PC-9 (cell line): ENCODE measurements at regions not wholly inside any gene's neighbourhood (a gene's known extent, or its start where the extent isn't known, plus 50 kb on each side); places are given as distances from the start of the nearest gene placed in this dataset.

Experiments
- EZH2 ChIP-seq: fragments of 200-600 bp; sonication (generic); IDR thresholded peaks from 2 replicates; pipeline ENCODE4 v1.8.0; 2017; ENCODE audit warnings: antibody characterized with exemption, low read depth
- TF ChIP-seq, protein P1 (sequence below): fragments of 200-600 bp; sonication (generic); conservative IDR thresholded peaks from 2 replicates; pipeline ENCODE4 v1.6.1; 2017; ENCODE audit warnings: mixed run types, antibody characterized with exemption, mild to moderate bottlenecking, moderate library complexity

DNA sequence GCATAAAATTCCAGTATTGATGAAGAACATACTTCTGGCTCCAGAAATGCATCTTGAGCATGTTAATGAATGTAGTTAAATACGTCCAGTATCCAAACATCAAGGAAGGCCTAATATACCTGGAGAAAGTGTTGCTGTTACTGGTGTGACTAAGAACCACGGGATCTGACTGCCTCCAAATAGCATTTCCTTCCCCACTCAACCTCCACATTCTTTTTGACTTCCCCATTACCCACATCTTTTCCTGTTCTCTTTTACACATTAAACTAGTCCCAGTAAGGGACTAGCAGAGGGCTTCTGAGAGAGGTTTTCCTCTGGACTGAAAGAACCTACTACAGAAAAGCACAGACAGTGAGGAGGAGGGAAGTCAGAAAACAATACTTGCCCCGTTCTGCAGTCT, 482.8 kb upstream of the HTR2C start:
- TF ChIP-seq, protein P1, sequence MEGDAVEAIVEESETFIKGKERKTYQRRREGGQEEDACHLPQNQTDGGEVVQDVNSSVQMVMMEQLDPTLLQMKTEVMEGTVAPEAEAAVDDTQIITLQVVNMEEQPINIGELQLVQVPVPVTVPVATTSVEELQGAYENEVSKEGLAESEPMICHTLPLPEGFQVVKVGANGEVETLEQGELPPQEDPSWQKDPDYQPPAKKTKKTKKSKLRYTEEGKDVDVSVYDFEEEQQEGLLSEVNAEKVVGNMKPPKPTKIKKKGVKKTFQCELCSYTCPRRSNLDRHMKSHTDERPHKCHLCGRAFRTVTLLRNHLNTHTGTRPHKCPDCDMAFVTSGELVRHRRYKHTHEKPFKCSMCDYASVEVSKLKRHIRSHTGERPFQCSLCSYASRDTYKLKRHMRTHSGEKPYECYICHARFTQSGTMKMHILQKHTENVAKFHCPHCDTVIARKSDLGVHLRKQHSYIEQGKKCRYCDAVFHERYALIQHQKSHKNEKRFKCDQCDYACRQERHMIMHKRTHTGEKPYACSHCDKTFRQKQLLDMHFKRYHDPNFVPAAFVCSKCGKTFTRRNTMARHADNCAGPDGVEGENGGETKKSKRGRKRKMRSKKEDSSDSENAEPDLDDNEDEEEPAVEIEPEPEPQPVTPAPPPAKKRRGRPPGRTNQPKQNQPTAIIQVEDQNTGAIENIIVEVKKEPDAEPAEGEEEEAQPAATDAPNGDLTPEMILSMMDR, result no peak
- no peak for TF ChIP-seq EZH2
